ENCODE measurements at regions not wholly inside any gene's neighbourhood (a gene's known extent, or its start where the extent isn't known, plus 50 kb on each side); places are given as distances from the start of the nearest gene placed in this dataset.

- Histone ChIP-seq H3K4me3 (no peak overlapping the region), H3K27me3 (no peaks in the 10 kb centered on the region), H3K9me3 (no peaks in the 10 kb centered on the region), H3K36me3 (no peaks in the 10 kb centered on the region), H3K4me1 (no peaks in the 10 kb centered on the region), H3K27ac (no peak overlapping the region)
- WGBS, 2 donors: 44 to 61% methylated on average over 2 of the region's 2 CpGs
- intact Hi-C loops (cut with DNase I): no loop called here
- TF ChIP-seq CTCF (IDR thresholded peaks at IDR 0.05) (no peak), POLR2A (IDR thresholded peaks at IDR 0.05) (no peak)
- DNase-seq: no peak
These were observed 791.7 kb upstream of the EPHA6 start for GRCh38 chr3:96022676-96023075.

- intact Hi-C loops (cut with DNase I): no loop called here
- no peak for DNase-seq
- WGBS, 2 donors: 51 to 65% methylated on average over 2 of the region's 2 CpGs
- Histone ChIP-seq H3K4me3 (no peak overlapping the region), H3K9me3 (no peaks in the 10 kb centered on the region), H3K4me1 (no peaks in the 10 kb centered on the region), H3K36me3 (no peaks in the 10 kb centered on the region), H3K27me3 (no peaks in the 10 kb centered on the region), H3K27ac (no peak overlapping the region)
- TF ChIP-seq POLR2A (IDR thresholded peaks at IDR 0.05) (no peak), CTCF (IDR thresholded peaks at IDR 0.05) (no peak)
These were observed 786.7 kb upstream of the EPHA6 start for GRCh38 chr3:96027718-96028117.

GRCh38 chr3:96039632-96040031 lies 774.8 kb upstream of the EPHA6 start:
- Histone ChIP-seq H3K4me3 (no peak overlapping the region), H3K27ac (no peak overlapping the region), H3K36me3 (no peaks in the 10 kb centered on the region), H3K27me3 (no peaks in the 10 kb centered on the region), H3K4me1 (no peaks in the 10 kb centered on the region), H3K9me3 (no peaks in the 10 kb centered on the region)
- intact Hi-C loops (cut with DNase I): no loop called here
- TF ChIP-seq POLR2A (IDR thresholded peaks at IDR 0.05): no peak
- TF ChIP-seq CTCF (IDR thresholded peaks at IDR 0.05): no peak
- no peak for DNase-seq

- Histone ChIP-seq H3K4me3 (no peak overlapping the region), H3K4me1 (no peaks in the 10 kb centered on the region), H3K9me3 (no peaks in the 10 kb centered on the region), H3K27ac (no peak overlapping the region), H3K27me3 (no peaks in the 10 kb centered on the region), H3K36me3 (no peaks in the 10 kb centered on the region)
- no peak for DNase-seq
- 50 to 65% methylated on average over 1 of the region's 1 CpG for WGBS, 2 donors
- intact Hi-C loops (cut with DNase I): no loop called here
- TF ChIP-seq POLR2A (IDR thresholded peaks at IDR 0.05): no peak
- no peak for TF ChIP-seq CTCF (IDR thresholded peaks at IDR 0.05)
These were observed 755.1 kb upstream of the EPHA6 start for GRCh38 chr3:96059301-96059700.

GRCh38 chr3:96069065-96069464 lies 745.3 kb upstream of the EPHA6 start:
- Histone ChIP-seq H3K36me3 (no peaks in the 10 kb centered on the region), H3K4me3 (no peak overlapping the region), H3K27ac (no peak overlapping the region), H3K9me3 (peaks cover 0 to 13% (median 0%) of the 10 kb centered on the region in 3 donors), H3K27me3 (no peaks in the 10 kb centered on the region), H3K4me1 (no peaks in the 10 kb centered on the region)
- TF ChIP-seq CTCF (IDR thresholded peaks at IDR 0.05) (no peak), POLR2A (IDR thresholded peaks at IDR 0.05) (no peak)
- DNase-seq: no peak
- intact Hi-C loops (cut with DNase I): no loop called here
- WGBS, 2 donors: 50 to 83% methylated on average over 1 of the region's 1 CpG
